Type B pancreatic cell (in vitro differentiated cells): ENCODE measurements at regions not wholly inside any gene's neighbourhood (a gene's known extent, or its start where the extent isn't known, plus 50 kb on each side); places are given as distances from the start of the nearest gene placed in this dataset.

Experiments used
- DNase-seq: peaks from one replicate; pipeline ENCODE4 v3.0.0; 2021; ENCODE audit warnings: mixed read lengths; ENCODE audit not compliant: unreplicated experiment; ENCODE audit errors: extremely low spot score
- H3K27ac Mint-ChIP-seq: 2 replicates; pipeline ENCODE4 v1.8.0; 2021; ENCODE audit warnings: mild to moderate bottlenecking, mixed read lengths
- H3K27me3 Mint-ChIP-seq: 2 replicates; pipeline ENCODE4 v1.8.0; 2021; ENCODE audit warnings: mixed read lengths
- H3K36me3 Mint-ChIP-seq: 2 replicates; pipeline ENCODE4 v1.8.0; 2021; ENCODE audit warnings: mixed read lengths
- H3K4me1 Mint-ChIP-seq: one replicate; pipeline ENCODE4 v1.8.0; 2021; ENCODE audit warnings: mixed read lengths; ENCODE audit not compliant: unreplicated experiment
- H3K4me3 Mint-ChIP-seq: 2 replicates; pipeline ENCODE4 v1.8.0; 2021; ENCODE audit warnings: mild to moderate bottlenecking, mixed read lengths
- H3K9me3 Mint-ChIP-seq: 2 replicates; pipeline ENCODE4 v1.8.0; 2021; ENCODE audit warnings: mixed read lengths
- CTCF ChIP-seq: fragments of 200-600 bp; sonication (generic); conservative IDR thresholded peaks from 2 replicates; pipeline ENCODE4 v1.5.0; 2021; ENCODE audit warnings: antibody characterized with exemption, mild to moderate bottlenecking

DNA sequence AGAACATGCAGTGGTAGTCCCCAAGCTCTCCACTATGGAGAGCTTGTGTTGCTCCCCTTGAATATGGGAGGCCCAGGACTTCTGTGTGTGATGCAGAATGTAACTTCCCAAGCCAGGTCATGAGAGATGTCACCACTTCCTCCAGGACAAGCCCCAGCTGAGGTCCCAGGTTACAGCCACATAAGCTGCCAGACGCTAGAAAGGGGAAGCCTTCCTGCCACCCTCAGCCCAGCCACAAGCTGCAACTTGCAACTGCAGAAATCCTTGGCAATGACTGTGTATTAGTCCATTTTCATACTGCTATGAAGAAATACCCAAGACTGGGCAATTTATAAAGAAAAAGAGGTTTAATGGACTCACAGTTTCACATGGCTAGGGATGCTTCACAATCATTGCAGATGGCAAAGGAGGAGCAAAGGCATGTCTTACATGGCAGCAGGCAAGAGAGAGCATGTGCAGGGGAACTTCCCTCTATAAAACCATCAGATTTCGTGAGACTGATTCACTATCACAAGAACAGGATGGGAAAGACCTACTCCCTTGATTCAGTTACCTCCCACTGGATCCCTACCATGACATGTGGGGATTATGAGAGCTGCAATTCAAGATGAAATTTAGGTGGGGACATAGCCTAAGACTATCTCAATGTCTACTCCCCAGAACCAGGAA, 91.5 kb upstream of the DHX15 start:
- H3K27ac Mint-ChIP-seq = no peak overlapping the region
- H3K4me1 Mint-ChIP-seq = no peaks in the 10 kb centered on the region
- no peaks in the 10 kb centered on the region for H3K36me3 Mint-ChIP-seq
- H3K27me3 Mint-ChIP-seq = peaks cover 4% of the 10 kb centered on the region
- no peak for DNase-seq
- no peak for TF ChIP-seq CTCF
- H3K4me3 Mint-ChIP-seq = no peak overlapping the region
- H3K9me3 Mint-ChIP-seq = peaks cover 3% of the 10 kb centered on the region

GRCh38 chr4:24677909-24678308, 93.6 kb upstream of the DHX15 start:
- DNase-seq = no peak
- peaks cover 1% of the 10 kb centered on the region for H3K4me1 Mint-ChIP-seq
- TF ChIP-seq CTCF = no peak
- no peak overlapping the region for H3K4me3 Mint-ChIP-seq
- H3K36me3 Mint-ChIP-seq = no peaks in the 10 kb centered on the region
- H3K27me3 Mint-ChIP-seq = peaks cover 10% of the 10 kb centered on the region
- H3K9me3 Mint-ChIP-seq = peaks cover 3% of the 10 kb centered on the region
- no peak overlapping the region for H3K27ac Mint-ChIP-seq

- H3K4me1 Mint-ChIP-seq = peaks cover 4% of the 10 kb centered on the region
- no peak for DNase-seq
Measured at GRCh38 chr4:24680746-24681448, 96.5 kb upstream of the DHX15 start.

DNA sequence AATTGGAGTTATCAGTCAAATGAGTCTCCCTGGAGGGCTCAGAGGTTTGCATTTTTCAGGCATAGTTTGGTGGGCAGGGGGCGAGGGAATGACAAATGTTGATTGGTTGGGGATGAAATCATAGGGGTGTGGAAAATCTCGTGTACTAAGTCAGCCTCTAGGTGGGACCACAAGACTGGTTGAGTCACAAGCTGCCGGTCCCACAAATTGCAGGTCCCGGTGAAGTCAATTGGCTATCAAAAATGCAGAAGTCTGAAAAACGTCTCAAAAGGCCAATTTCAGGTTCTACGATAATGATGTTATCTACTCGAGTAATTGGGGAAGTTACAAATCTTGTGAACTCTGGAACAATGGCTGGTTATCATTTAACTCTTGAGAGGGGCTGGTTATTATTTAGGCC, 98.8 kb upstream of the DHX15 start:
- no peak for DNase-seq
- H3K27ac Mint-ChIP-seq = no peak overlapping the region
- peaks cover 5% of the 10 kb centered on the region for H3K9me3 Mint-ChIP-seq
- TF ChIP-seq CTCF = no peak
- H3K36me3 Mint-ChIP-seq = no peaks in the 10 kb centered on the region
- no peak overlapping the region for H3K4me3 Mint-ChIP-seq
- H3K27me3 Mint-ChIP-seq = peaks cover 10% of the 10 kb centered on the region
- H3K4me1 Mint-ChIP-seq = peaks cover 11% of the 10 kb centered on the region

More at GRCh38 chr4:24680746-24681448, 96.5 kb upstream of the DHX15 start:
- Mint-ChIP-seq H3K27me3 (peaks cover 10% of the 10 kb centered on the region), H3K27ac (no peak overlapping the region), H3K36me3 (no peaks in the 10 kb centered on the region), H3K9me3 (peaks cover 3% of the 10 kb centered on the region), H3K4me3 (no peak overlapping the region)
- TF ChIP-seq CTCF = no peak

DNA sequence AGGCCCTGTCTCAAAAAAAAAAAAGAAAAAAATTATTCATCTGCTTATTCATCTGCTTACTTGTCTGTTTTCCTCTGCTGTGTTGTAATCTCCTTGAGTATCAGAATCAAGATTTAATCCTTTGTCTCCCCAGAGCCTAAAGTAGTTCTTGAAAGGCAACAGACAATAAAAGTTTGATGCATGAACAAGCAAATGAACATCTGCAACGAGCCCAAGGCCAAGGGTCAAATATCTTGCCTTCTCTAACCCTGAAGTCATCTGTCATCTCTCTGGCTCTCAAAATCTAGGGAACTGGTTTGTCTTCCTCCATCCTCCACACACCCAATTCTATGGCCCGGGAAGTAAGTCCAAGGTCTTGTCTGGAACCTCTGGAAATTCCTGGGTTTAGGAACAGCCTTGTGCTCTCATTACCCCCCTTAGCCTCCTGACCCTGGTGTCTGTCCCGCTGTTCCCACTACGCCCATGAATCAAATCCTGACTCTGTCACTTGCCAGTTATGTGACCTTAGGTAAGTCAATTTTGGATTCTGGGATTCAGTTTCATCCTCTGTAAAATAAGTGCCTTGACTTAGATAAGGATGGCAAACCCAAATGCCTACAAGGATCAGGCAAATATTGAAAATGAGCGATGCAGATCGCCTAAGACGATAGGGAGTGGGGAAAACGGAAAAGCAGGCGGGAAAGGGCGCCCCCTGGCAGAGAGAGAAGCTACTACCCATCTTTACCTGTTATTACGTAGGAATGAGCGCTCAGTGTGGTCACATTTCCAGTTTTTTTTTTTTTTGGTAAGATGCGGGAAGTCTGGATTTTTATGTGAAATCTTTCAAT, 102.7 kb upstream of the DHX15 start:
- Mint-ChIP-seq H3K4me1 (peaks cover 11% of the 10 kb centered on the region), H3K9me3 (peaks cover 5% of the 10 kb centered on the region), H3K4me3 (no peak overlapping the region), H3K36me3 (no peaks in the 10 kb centered on the region), H3K27ac (no peak overlapping the region), H3K27me3 (peaks cover 12% of the 10 kb centered on the region)
- TF ChIP-seq CTCF = peak; percentile 75
- no peak for DNase-seq
